ENCODE measurements at regions not wholly inside any gene's neighbourhood (a gene's known extent, or its start where the extent isn't known, plus 50 kb on each side); places are given as distances from the start of the nearest gene placed in this dataset.
A peak's percentile ranks its signal among the peaks of the same experiment; 100 is the strongest.

- intact Hi-C loops (cut with micrococcal nuclease), result no loop called here
- ATAC-seq (peak; percentile 84), DNase-seq (peak; percentile 77)
Observed at GRCh38 chr5:2011481-2012411, 129.0 kb upstream of the IRX4 start.

- intact Hi-C loops (cut with micrococcal nuclease), result no loop called here
- DNase-seq (no peak), ATAC-seq (no peak)
Observed at GRCh38 chr5:2010940-2011339, 128.2 kb upstream of the IRX4 start.

GRCh38 chr5:2009986-2010914 lies 127.5 kb upstream of the IRX4 start:
- no peak for DNase-seq
- ATAC-seq, result no peak
- intact Hi-C loops (cut with micrococcal nuclease), result no loop called here

- intact Hi-C loops (cut with micrococcal nuclease), result no loop called here
- ATAC-seq (no peak), DNase-seq (no peak)
Observed at GRCh38 chr5:2008851-2009629, 126.3 kb upstream of the IRX4 start.

- DNase-seq (peak; percentile 74), ATAC-seq (peak; percentile 71)
Observed at GRCh38 chr5:2007878-2008501, 125.3 kb upstream of the IRX4 start.

GRCh38 chr5:2007496-2007877 lies 124.8 kb upstream of the IRX4 start:
- intact Hi-C loops (cut with micrococcal nuclease), result no loop called here
- DNase-seq (no peak), ATAC-seq (peak; percentile 3)

More at GRCh38 chr5:2007878-2008501, 125.3 kb upstream of the IRX4 start:
- intact Hi-C loops (cut with micrococcal nuclease), result no loop called here

GRCh38 chr5:2006971-2007291 lies 124.2 kb upstream of the IRX4 start:
- no peak for DNase-seq
- ATAC-seq, result no peak
- intact Hi-C loops (cut with micrococcal nuclease), result no loop called here

GRCh38 chr5:2006193-2006970 lies 123.7 kb upstream of the IRX4 start:
- intact Hi-C loops (cut with micrococcal nuclease), result no loop called here
- ATAC-seq, result no peak
- no peak for DNase-seq

GRCh38 chr5:2005101-2006041 lies 122.6 kb upstream of the IRX4 start:
- ATAC-seq, result no peak
- no peak for DNase-seq
- intact Hi-C loops (cut with micrococcal nuclease), result no loop called here

GRCh38 chr5:2003690-2004365 lies 121.1 kb upstream of the IRX4 start:
- intact Hi-C loops (cut with micrococcal nuclease), result no loop called here
- DNase-seq, result no peak
- ATAC-seq, result no peak

GRCh38 chr5:2003206-2003605 lies 120.5 kb upstream of the IRX4 start:
- intact Hi-C loops (cut with micrococcal nuclease), result no loop called here
- ATAC-seq (no peak), DNase-seq (no peak)

- intact Hi-C loops (cut with micrococcal nuclease), result no loop called here
- no peak for DNase-seq
- no peak for ATAC-seq
Observed at GRCh38 chr5:2001300-2001699, 118.6 kb upstream of the IRX4 start.

GRCh38 chr5:2000591-2000990 lies 117.9 kb upstream of the IRX4 start:
- DNase-seq (no peak), ATAC-seq (no peak)
- intact Hi-C loops (cut with micrococcal nuclease), result no loop called here

- intact Hi-C loops (cut with micrococcal nuclease), result no loop called here
- DNase-seq (no peak), ATAC-seq (no peak)
Observed at GRCh38 chr5:1999794-2000193, 117.1 kb upstream of the IRX4 start.

- no peak for ATAC-seq
- intact Hi-C loops (cut with micrococcal nuclease), result no loop called here
- DNase-seq, result no peak
Observed at GRCh38 chr5:1998716-1999317, 116.1 kb upstream of the IRX4 start.

- no peak for DNase-seq
- intact Hi-C loops (cut with micrococcal nuclease), result no loop called here
- no peak for ATAC-seq
Observed at GRCh38 chr5:1998348-1998669, 115.6 kb upstream of the IRX4 start.
